SHP77 (cell line): ENCODE measurements at regions not wholly inside any gene's neighbourhood (a gene's known extent, or its start where the extent isn't known, plus 50 kb on each side); places are given as distances from the start of the nearest gene placed in this dataset.

Experiments
- DNase-seq, 2 experiments: peaks; one replicate each; lab custom pipeline; 2025; lab: John Stamatoyannopoulos, UW

GRCh38 chr6:18763086-18763485 is 375.9 kb downstream of the RNF144B start:
- no peak for DNase-seq

GRCh38 chr6:18784794-18785193 is 397.6 kb downstream of the RNF144B start:
- DNase-seq = no peak

- DNase-seq = no peak
These were observed 398.8 kb downstream of the RNF144B start for GRCh38 chr6:18785810-18786490.

- no peak for DNase-seq
These were observed 405.7 kb downstream of the RNF144B start for GRCh38 chr6:18792866-18793265.

- DNase-seq = no peak
These were observed 408.6 kb downstream of the RNF144B start for GRCh38 chr6:18795726-18796125.

DNA sequence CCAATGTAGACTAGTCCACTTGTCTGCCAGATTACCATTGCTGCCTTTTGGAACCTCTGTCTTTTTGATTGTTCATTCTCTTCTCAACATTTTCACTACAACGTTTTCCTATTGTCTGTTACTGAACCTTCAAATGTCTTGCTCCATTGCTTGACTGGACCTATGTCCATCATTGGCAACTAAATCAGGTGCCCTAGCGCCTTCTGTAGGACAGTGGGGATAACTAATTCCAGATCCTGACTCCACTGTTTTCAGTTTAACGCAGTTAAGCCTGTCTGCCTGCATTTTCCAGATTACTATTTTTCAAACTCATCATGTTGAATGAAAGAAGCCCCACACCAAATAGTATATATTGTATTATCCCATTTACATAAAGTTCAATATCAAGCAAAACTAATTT is 433.6 kb downstream of the RNF144B start:
- no peak for DNase-seq

GRCh38 chr6:18823782-18824386 is 436.7 kb downstream of the RNF144B start:
- DNase-seq = peak; percentile 1 to 32

- no peak for DNase-seq
These were observed 442.2 kb downstream of the RNF144B start for GRCh38 chr6:18829272-18829870.

DNA sequence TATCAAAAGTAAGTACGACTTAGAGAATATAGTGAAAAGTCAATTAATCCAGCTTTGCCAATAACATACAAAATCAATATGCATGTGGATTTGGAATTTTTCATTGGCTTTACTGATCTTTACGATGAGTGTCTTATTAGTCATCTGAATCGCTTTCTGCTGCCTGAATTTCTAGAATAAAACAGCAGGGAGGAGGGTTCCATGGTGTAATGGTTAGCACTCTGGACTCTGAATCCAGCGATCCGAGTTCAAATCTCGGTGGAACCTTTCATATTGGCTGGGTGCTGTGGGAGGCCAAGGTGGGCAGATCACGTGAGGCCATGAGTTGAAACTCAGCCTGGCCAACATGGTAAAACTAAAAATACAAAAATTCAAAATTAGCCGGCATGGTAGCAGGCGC is 448.8 kb downstream of the RNF144B start:
- no peak for DNase-seq

DNA sequence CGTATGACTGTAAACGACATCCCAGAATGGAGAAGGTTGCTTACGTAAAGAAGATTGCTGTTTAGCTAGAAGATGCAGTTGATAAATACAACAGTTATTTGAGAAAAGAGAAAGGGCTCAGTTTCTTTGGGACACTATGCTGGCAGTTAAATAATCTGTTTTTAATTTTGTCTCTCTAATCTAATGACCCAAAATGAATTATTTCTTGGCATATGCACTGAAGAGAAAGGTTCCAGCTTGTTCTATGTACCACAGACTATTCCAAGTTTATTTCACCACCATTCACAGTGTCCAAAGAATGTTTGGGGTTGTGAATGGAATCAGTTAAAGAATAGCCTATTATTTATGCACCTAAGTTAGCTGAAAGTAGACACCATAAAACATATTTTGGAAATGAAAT is 449.9 kb downstream of the RNF144B start:
- DNase-seq = no peak

DNA sequence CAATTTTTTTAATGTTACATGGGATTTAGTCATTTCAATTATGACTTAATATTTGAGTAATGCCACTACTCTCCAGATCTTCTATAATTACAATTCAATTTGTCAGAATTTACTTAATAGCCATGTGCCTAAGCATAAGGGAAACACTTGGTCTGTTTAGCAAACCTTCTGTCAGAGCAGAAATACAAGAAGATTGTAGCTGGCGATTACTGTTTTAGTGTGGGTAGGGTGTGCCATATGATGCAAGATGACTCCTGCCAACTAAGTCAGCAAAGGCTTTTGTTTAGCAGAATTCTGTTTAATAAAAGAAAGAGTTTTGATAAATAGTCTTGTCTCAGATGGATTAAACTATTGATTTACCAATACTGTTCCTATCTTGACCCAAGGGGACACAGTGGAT is 455.4 kb downstream of the RNF144B start:
- no peak for DNase-seq

- no peak for DNase-seq
These were observed 458.7 kb downstream of the RNF144B start for GRCh38 chr6:18845896-18846295.

DNA sequence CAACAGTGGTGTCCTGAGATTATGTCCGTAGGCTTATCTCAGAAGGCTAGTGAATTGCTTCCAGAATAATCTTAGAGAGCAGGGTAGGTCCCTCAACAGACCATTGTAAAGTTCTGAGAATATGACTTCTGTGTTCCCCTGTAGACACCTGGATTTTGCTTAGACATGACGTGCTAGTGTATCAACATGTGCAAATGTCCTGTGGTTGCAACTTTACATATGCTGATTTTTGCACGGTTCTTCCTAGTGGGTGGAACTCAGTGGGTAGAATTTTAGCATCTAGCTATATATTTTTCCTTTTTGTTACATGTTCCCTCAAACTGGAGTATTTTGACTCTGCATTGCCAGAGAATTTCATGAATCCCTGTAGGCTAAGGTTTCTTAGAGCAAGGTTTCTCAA is 459.2 kb downstream of the RNF144B start:
- no peak for DNase-seq

DNA sequence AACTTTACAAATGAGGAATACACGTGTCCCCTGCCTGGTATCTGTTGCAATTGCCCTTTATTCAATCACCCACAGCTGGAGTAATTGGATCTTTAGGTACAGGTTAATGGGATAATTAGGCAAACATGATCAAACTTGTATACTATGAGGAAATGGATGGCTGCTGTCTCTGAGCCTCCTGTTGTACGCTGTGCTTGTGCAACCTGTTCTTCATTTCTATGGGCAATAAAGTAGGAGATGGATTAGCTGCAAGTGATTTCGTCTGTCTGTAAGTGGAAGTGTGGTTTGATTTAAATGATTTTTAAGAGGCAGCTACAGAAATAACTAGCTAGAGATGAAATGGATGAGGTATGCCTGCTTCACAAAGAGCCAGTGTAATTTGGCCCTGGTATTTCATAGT is 474.1 kb downstream of the RNF144B start:
- no peak for DNase-seq

- DNase-seq = no peak
These were observed 496.1 kb downstream of the RNF144B start for GRCh38 chr6:18883268-18883667.

- no peak for DNase-seq
These were observed 496.7 kb downstream of the RNF144B start for GRCh38 chr6:18883851-18884250.

DNA sequence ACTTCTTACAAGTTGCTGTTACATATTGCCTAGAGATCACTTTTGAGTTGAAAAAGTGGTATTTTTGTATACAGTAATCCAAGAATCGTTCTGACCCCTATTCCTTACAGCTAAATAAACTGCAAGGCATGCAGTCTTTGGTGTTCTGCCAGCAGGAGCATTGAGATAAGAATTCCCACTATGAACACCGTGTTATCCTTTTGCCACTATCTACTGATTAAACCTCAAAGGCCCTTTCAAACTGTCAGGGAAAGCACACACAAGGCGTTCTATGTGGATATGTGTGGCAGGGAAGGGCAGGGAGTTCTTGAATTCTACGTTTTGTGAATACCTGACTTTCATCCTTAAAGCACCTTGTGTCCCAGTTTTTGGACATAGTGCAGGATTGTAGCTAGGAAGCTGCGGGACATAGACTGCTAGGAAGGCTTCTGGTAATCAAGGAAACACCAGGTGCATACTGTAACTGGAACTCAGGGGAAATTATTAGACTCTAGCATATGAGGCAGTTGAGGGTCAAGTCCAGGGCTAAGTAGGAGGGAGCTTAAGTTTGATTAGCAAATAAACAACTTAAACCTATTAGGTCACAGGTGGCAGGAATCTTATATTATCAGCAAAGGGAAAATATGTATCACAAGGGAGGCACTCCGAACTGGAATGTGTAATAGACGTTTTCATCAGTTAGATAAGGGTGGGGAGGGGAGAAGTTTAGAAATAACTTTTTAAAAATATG is 506.6 kb downstream of the RNF144B start:
- no peak for DNase-seq

DNA sequence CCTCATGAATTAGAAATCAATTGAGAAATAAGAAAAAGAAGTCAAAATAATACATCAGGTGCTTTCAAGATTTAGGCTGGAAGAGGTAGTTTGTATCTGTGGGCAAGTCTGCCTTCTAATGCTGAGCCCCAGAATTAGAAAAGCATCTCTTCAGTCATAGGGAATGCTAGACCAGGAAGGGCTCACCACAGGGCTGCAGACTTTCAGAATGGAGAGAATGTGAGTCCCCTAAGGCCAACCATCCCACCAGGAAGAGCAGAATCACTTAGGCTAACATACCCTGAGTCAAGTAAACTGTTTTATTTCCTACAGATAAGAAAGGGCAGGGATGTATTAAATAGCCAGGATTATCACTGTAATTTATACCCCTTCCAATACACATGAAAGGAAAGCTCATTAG is 510.2 kb downstream of the RNF144B start:
- DNase-seq = no peak

DNA sequence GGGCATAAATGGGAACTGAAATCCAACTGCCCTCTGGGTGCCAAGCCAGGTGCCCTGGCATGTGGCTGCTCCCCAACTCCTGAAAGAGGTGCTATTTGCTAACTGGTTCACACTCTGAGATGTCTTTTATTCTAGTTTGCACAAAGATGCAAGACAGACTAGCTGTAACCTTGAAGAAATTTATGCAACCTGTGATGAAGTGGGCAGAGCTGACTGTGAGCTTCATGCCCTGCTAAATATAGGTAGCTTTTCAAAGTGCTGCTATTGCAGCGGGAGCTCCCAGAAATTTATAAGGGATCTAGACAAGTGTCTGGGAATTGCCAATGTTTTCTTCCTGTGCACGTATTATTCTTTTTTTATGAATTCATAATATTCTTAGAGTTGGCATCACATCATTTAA is 517.5 kb downstream of the RNF144B start:
- DNase-seq = no peak

DNA sequence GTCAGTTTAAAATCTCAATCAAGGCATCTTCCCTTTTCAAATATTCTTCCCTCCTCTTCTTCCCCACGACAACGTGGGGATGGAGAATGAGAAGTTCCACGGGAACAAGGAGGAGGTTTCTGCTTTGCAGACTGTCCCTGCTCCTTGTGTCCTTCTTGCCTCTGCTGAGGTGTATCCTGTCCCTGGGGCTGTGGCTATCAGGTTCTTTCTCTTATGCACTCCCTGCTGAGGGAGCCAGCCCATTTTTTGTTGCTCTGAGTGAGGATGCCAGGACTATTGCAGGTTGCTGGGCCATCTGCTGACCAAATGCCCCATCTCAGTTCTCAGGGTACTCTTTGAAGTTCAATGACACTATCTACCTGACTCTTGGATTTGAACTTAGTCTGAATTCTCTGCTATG is 533.6 kb downstream of the RNF144B start:
- DNase-seq = no peak

GRCh38 chr6:18931086-18931485 is 543.9 kb downstream of the RNF144B start:
- DNase-seq = no peak

DNA sequence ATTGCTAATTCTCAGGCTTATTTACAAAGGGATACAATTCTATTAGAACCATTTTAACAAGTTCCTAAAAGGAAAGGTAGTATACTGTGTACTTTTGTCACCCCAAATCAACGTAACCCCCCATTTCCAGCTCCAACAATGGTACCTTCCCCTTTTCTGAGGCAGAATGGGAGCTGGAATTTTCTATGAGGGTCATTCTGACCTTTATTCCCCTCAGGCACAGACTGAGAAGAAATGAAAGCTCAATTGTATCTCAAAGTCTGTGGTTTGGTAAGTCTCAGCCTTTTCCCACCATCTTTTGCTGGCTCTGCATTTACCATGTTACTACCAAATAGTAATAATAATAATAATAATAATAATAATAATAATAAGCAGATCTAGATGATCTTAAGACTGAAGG is 571.0 kb downstream of the RNF144B start:
- no peak for DNase-seq

DNA sequence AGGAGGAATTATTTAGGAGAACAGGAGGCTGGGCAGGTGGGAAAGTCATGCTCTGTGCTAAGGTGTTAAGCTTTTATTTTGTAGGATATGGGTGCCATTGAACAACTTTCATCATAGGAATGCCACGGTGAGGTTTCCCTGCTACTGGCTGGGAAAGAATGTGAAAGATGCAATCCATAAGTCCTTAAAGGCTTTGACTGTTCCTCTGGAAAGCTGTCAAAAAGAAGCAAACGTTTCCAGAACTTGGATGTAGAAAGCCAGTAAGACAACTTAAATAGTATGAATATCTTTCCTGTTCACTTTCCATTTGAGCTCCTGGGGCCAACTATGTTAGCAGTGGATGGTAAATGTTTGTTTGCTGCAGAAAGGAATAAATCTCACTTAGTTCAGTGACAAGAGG is 574.4 kb downstream of the RNF144B start:
- DNase-seq = no peak
